PFSK-1 (cell line): ENCODE measurements at regions not wholly inside any gene's neighbourhood (a gene's known extent, or its start where the extent isn't known, plus 50 kb on each side); places are given as distances from the start of the nearest gene placed in this dataset.

Source experiments
- FOXP2 ChIP-seq: optimal IDR thresholded peaks from 2 replicates; pipeline ENCODE3; 2011; ENCODE audit warnings: borderline replicate concordance, control low read depth, inconsistent platforms; ENCODE audit not compliant: insufficient read depth; ENCODE audit errors: extremely low read length, extremely low read depth
- POLR2AphosphoS5 ChIP-seq: IDR thresholded peaks from 2 replicates; pipeline ENCODE4 v1.6.1; 2012; ENCODE audit warnings: low read depth, mild to moderate bottlenecking, control low read depth, low read length, moderate library complexity
- REST ChIP-seq, 2 experiments: IDR thresholded peaks; 2 replicates each; pipeline versions ENCODE4 v1.6.1 to v1.8.0; 2011 to 2012; ENCODE audit warnings: low read depth in 2 of 2, low read length in 2 of 2, control low read depth in 1 of 2, inconsistent platforms in 1 of 2, mild to moderate bottlenecking in 1 of 2, moderate library complexity in 1 of 2; ENCODE audit not compliant: insufficient read depth in 1 of 2
- SIN3A ChIP-seq: IDR thresholded peaks from 2 replicates; pipeline ENCODE4 v1.6.1; 2012; ENCODE audit warnings: mild to moderate bottlenecking, low read length, moderate library complexity, borderline replicate concordance; ENCODE audit not compliant: insufficient read depth
- TAF1 ChIP-seq: IDR thresholded peaks from 2 replicates; pipeline ENCODE4 v1.6.1; 2012; ENCODE audit warnings: low read length, control low read depth, borderline replicate concordance; ENCODE audit not compliant: insufficient read depth

- TF ChIP-seq SIN3A, result no peak
- no peak for TF ChIP-seq FOXP2
- no peak for TF ChIP-seq POLR2AphosphoS5
- no peak for TF ChIP-seq TAF1
- no peak for TF ChIP-seq REST (IDR thresholded peaks at IDR 0.05; ENCODE audit: insufficient read depth in 1 of 2, low read depth in 2 of 2, low read length in 2 of 2)
Measured at GRCh38 chr10:130611239-130611638, 475.0 kb downstream of the GLRX3 start.

GRCh38 chr10:130615457-130615856, 479.3 kb downstream of the GLRX3 start:
- TF ChIP-seq FOXP2, result no peak
- TF ChIP-seq POLR2AphosphoS5, result no peak
- no peak for TF ChIP-seq SIN3A
- no peak for TF ChIP-seq TAF1
- TF ChIP-seq REST (IDR thresholded peaks at IDR 0.05; ENCODE audit: insufficient read depth in 1 of 2, low read depth in 2 of 2, low read length in 2 of 2), result no peak

- TF ChIP-seq POLR2AphosphoS5, result no peak
- no peak for TF ChIP-seq TAF1
- no peak for TF ChIP-seq FOXP2
- TF ChIP-seq REST (IDR thresholded peaks at IDR 0.05; ENCODE audit: insufficient read depth in 1 of 2, low read depth in 2 of 2, low read length in 2 of 2), result no peak
- TF ChIP-seq SIN3A, result no peak
Measured at GRCh38 chr10:130617985-130618384, 481.8 kb downstream of the GLRX3 start.

GRCh38 chr10:130618647-130619046, 482.5 kb downstream of the GLRX3 start:
- TF ChIP-seq SIN3A (no peak), POLR2AphosphoS5 (no peak), FOXP2 (no peak), TAF1 (no peak), REST (IDR thresholded peaks at IDR 0.05; ENCODE audit: insufficient read depth in 1 of 2, low read depth in 2 of 2, low read length in 2 of 2) (no peak)

- TF ChIP-seq POLR2AphosphoS5 (no peak), REST (IDR thresholded peaks at IDR 0.05; ENCODE audit: insufficient read depth in 1 of 2, low read depth in 2 of 2, low read length in 2 of 2) (no peak), SIN3A (no peak), TAF1 (no peak), FOXP2 (no peak)
Measured at GRCh38 chr10:130621231-130621775, 485.1 kb downstream of the GLRX3 start.
